ENCODE measurements at regions not wholly inside any gene's neighbourhood (a gene's known extent, or its start where the extent isn't known, plus 50 kb on each side); places are given as distances from the start of the nearest gene placed in this dataset.

DNA sequence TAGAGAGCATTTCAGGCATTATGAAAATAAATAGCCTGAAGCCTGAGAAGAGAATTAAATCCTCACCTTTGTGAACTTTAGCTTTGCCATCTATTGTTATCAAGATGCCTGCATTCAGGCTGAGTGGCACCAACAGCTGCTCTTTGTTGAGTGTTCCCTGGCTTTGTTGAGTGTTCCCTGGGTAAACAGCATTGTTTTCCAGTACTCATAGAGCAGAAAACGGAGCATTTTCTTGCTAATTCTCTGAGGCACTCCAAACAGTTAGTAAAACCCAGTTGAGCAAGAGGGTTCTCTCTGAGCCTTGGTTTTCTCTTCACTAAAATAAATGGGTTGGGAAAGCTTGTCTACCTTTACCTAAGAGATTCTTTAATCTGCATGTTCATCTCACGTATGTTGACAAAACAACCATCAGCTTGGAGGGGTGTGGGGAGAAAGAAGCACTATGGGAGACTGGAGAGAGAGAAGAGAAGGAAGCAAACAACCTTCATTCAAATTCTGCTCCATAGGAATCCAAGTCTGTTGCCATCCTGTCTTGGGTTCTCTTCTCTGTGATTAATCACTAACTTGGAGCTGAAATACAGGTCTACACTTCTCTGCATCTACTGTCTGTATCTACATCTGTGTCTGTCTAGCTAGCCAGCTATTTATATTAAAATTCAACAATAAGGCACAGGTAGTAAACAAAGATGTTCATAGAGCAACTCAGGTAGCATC is 567.0 kb upstream of the SOX11 start:
- no peak for ATAC-seq
- Histone ChIP-seq H3K27ac (no peak overlapping the region), H3K4me3 (no peak overlapping the region), H3K27me3 (no peaks in the 10 kb centered on the region), H3K4me1 (no peaks in the 10 kb centered on the region), H3K36me3 (no peaks in the 10 kb centered on the region), H3K9me3 (no peaks in the 10 kb centered on the region)
- TF ChIP-seq, protein P1, sequence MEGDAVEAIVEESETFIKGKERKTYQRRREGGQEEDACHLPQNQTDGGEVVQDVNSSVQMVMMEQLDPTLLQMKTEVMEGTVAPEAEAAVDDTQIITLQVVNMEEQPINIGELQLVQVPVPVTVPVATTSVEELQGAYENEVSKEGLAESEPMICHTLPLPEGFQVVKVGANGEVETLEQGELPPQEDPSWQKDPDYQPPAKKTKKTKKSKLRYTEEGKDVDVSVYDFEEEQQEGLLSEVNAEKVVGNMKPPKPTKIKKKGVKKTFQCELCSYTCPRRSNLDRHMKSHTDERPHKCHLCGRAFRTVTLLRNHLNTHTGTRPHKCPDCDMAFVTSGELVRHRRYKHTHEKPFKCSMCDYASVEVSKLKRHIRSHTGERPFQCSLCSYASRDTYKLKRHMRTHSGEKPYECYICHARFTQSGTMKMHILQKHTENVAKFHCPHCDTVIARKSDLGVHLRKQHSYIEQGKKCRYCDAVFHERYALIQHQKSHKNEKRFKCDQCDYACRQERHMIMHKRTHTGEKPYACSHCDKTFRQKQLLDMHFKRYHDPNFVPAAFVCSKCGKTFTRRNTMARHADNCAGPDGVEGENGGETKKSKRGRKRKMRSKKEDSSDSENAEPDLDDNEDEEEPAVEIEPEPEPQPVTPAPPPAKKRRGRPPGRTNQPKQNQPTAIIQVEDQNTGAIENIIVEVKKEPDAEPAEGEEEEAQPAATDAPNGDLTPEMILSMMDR (IDR thresholded peaks at IDR 0.05) = no peak
- intact Hi-C loops (cut with DNase I) = no loop called here
- no peak for DNase-seq

DNA sequence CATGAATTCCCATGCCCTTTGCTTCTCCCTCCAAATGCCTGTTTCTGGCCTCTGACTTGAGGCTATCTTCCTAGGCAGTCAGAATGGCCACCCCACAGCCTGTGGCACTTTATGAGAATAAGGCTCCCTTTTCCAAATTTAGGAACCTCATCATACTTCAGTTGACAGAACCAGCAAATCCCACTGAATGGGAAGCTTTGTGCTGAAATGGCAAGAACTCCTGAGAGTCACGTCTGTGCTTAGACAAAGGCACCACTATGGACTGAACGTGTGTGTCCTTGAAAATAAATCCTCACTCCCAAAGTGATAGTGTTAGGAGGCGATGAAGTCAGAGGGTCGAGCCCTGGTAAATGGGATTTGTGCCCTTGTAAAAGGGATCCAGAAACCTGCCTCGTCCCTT is 559.9 kb upstream of the SOX11 start:
- intact Hi-C loops (cut with DNase I) = no loop called here
- H3K4me3 ChIP-seq = no peak overlapping the region
- no peaks in the 10 kb centered on the region for H3K4me1 ChIP-seq
- H3K27ac ChIP-seq = no peak overlapping the region
- TF ChIP-seq, protein P1 (IDR thresholded peaks at IDR 0.05) = no peak
- no peaks in the 10 kb centered on the region for H3K27me3 ChIP-seq
- H3K36me3 ChIP-seq = no peaks in the 10 kb centered on the region
- no peaks in the 10 kb centered on the region for H3K9me3 ChIP-seq
- ATAC-seq (no peak), DNase-seq (no peak)

DNA sequence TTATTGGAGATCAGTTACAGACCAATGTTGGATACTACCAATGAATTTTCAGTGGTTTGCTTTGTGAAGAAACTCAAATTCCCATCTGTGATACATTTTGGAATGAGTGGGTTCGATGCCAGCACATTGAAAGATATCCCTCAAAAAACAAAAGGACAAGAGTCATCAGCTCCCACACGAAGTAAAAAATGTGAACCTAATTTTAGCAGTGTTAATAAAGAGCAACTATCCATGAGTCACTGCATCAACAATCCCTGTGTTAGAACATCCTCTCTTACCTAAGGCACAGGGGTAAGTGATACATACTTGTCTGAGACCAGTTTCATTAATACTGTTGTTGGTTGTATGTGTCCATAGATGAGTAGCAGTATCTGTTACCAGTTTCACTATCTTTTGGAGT is 551.8 kb upstream of the SOX11 start:
- Histone ChIP-seq H3K4me3 (no peak overlapping the region), H3K36me3 (no peaks in the 10 kb centered on the region), H3K27me3 (no peaks in the 10 kb centered on the region), H3K27ac (no peak overlapping the region), H3K4me1 (no peaks in the 10 kb centered on the region), H3K9me3 (no peaks in the 10 kb centered on the region)
- intact Hi-C loops (cut with DNase I) = no loop called here
- DNase-seq = no peak
- TF ChIP-seq, protein P1 (IDR thresholded peaks at IDR 0.05) = no peak
- ATAC-seq = no peak

DNA sequence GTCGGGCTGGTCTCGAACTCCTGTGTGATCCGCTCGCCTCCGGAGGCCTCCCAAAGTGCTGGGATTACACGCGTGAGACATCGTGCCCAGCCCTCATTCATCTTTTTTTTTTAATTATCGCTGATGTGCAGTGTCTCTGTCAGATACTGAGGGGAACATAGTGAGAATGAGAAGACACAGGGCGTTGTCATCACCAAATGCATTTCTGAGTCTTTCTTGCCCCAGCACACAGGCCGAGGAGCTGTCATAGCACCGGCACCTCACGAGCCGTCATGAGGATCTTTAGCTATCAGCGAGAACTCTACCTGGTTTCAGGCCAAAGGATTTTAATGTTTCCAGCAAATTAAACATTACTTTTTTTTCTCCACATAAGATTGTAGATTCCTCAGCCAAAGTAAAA is 548.0 kb upstream of the SOX11 start:
- no peak for ATAC-seq
- Histone ChIP-seq H3K4me3 (no peak overlapping the region), H3K9me3 (no peaks in the 10 kb centered on the region), H3K36me3 (no peaks in the 10 kb centered on the region), H3K27me3 (no peaks in the 10 kb centered on the region), H3K4me1 (no peaks in the 10 kb centered on the region), H3K27ac (no peak overlapping the region)
- intact Hi-C loops (cut with DNase I) = no loop called here
- TF ChIP-seq, protein P1 (IDR thresholded peaks at IDR 0.05) = no peak
- no peak for DNase-seq

DNA sequence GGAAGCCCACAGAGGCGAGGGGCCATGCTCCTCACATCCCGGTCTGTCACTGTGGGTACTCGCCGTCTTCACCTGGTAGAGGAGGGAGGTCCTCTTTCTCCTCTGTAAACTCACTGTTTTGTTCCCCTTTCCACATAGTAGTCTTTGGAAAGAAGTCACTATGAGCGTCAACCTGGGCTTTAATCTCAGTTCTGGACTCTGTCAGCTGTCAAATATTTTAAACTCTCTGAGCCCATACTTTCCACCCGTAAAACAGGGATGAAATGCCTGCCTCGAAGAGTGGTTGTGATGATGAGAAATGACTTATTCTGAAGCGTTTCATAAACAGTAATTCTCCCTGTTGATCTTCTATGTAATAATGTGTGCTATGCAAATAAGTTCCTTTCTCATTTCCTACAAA is 547.1 kb upstream of the SOX11 start:
- Histone ChIP-seq H3K4me3 (no peak overlapping the region), H3K27ac (no peak overlapping the region), H3K27me3 (no peaks in the 10 kb centered on the region), H3K4me1 (no peaks in the 10 kb centered on the region), H3K36me3 (no peaks in the 10 kb centered on the region), H3K9me3 (no peaks in the 10 kb centered on the region)
- TF ChIP-seq, protein P1 (IDR thresholded peaks at IDR 0.05) = no peak
- no peak for ATAC-seq
- DNase-seq = no peak
- intact Hi-C loops (cut with DNase I) = no loop called here

DNA sequence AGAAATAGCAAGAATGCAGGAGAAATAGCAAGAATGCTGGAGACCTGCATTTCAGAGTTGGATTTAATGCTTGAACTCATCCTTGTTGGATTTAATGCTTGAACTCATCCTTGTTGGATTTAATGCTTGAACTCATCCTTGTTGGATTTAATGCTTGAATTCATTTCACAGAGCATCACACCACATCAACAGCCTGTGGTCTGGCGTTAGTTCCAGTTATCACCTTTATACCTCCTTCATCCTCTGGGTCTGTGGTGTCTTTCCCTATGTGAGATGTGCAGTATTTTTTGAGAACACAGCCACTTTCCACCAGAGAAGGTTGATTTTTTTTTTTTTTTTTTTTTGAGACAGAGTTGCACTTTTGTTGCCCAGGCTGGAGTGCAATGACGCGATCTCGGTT is 546.4 kb upstream of the SOX11 start:
- Histone ChIP-seq H3K9me3 (no peaks in the 10 kb centered on the region), H3K4me3 (no peak overlapping the region), H3K4me1 (no peaks in the 10 kb centered on the region), H3K36me3 (no peaks in the 10 kb centered on the region), H3K27me3 (no peaks in the 10 kb centered on the region), H3K27ac (no peak overlapping the region)
- intact Hi-C loops (cut with DNase I) = no loop called here
- TF ChIP-seq, protein P1 (IDR thresholded peaks at IDR 0.05) = no peak
- DNase-seq (no peak), ATAC-seq (no peak)

Measured in upper lobe of right lung (tissue), 1 donor.